ENCODE measurements at regions not wholly inside any gene's neighbourhood (a gene's known extent, or its start where the extent isn't known, plus 50 kb on each side); places are given as distances from the start of the nearest gene placed in this dataset.

DNA sequence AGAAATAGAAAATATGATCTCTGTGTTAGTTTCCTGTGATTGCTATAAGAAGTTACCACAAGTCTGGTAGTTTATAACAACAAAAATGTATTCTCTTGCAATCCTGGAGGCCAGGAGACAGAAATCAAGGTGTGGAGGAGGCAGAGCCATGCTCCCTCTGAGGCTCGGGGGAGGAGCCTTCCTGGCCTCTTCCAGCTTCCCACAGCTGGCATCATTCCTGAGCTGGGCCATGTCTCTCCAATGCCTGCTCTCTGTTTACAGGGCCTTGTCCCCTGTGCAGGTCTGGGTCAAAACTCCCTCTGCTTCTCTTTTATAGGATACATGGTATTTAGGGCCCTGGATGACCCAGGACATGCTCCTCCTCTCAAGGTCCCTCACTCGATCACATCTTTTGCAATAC is 81.3 kb upstream of the RET start:
- Histone ChIP-seq H3K4me3 (ENCODE audit: low read length) (no peak overlapping the region), H3K4me1 (ENCODE audit: insufficient read depth, low read length) (peaks cover 3% of the 10 kb centered on the region), H3K27me3 (ENCODE audit: control insufficient read depth in 1 of 2, insufficient read depth in 2 of 2, low read length in 2 of 2) (no peaks in the 10 kb centered on the region), H3K27ac (ENCODE audit: low read depth in 1 of 2, low read length in 2 of 2) (no peak overlapping the region), H3K9me3 (ENCODE audit: control insufficient read depth in 1 of 2, insufficient read depth in 1 of 2, low read length in 2 of 2) (no peaks in the 10 kb centered on the region), H3K36me3 (ENCODE audit: insufficient read depth, low read length) (no peaks in the 10 kb centered on the region)
- Mint-ChIP-seq H3K4me1 (ENCODE audit: low read depth) (no peaks in the 10 kb centered on the region), H3K9me3 (no peaks in the 10 kb centered on the region), H3K4me3 (no peak overlapping the region), H3K27ac (no peak overlapping the region), H3K36me3 (ENCODE audit: low read depth) (no peaks in the 10 kb centered on the region), H3K27me3 (no peaks in the 10 kb centered on the region)
- ChIA-PET CTCF (no interaction called here), POLR2A (no interaction called here)
- intact Hi-C loops (cut with DNase I, micrococcal nuclease) = no loop called here
- TF ChIP-seq, protein P1, sequence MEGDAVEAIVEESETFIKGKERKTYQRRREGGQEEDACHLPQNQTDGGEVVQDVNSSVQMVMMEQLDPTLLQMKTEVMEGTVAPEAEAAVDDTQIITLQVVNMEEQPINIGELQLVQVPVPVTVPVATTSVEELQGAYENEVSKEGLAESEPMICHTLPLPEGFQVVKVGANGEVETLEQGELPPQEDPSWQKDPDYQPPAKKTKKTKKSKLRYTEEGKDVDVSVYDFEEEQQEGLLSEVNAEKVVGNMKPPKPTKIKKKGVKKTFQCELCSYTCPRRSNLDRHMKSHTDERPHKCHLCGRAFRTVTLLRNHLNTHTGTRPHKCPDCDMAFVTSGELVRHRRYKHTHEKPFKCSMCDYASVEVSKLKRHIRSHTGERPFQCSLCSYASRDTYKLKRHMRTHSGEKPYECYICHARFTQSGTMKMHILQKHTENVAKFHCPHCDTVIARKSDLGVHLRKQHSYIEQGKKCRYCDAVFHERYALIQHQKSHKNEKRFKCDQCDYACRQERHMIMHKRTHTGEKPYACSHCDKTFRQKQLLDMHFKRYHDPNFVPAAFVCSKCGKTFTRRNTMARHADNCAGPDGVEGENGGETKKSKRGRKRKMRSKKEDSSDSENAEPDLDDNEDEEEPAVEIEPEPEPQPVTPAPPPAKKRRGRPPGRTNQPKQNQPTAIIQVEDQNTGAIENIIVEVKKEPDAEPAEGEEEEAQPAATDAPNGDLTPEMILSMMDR (IDR thresholded peaks at IDR 0.05) = no peak
- no peak for ATAC-seq (ENCODE audit: poor library complexity)
- no peak for DNase-seq

GRCh38 chr10:42996588-42996987 is 80.3 kb upstream of the RET start:
- Mint-ChIP-seq H3K4me1 (ENCODE audit: low read depth) (no peaks in the 10 kb centered on the region), H3K27ac (no peak overlapping the region), H3K36me3 (ENCODE audit: low read depth) (no peaks in the 10 kb centered on the region), H3K27me3 (no peaks in the 10 kb centered on the region), H3K4me3 (no peak overlapping the region), H3K9me3 (no peaks in the 10 kb centered on the region)
- no peak for ATAC-seq (ENCODE audit: poor library complexity)
- Histone ChIP-seq H3K27ac (ENCODE audit: low read depth in 1 of 2, low read length in 2 of 2) (no peak overlapping the region), H3K9me3 (ENCODE audit: control insufficient read depth in 1 of 2, insufficient read depth in 1 of 2, low read length in 2 of 2) (no peaks in the 10 kb centered on the region), H3K27me3 (ENCODE audit: control insufficient read depth in 1 of 2, insufficient read depth in 2 of 2, low read length in 2 of 2) (no peaks in the 10 kb centered on the region), H3K4me3 (ENCODE audit: low read length) (no peak overlapping the region), H3K4me1 (ENCODE audit: insufficient read depth, low read length) (no peaks in the 10 kb centered on the region), H3K36me3 (ENCODE audit: insufficient read depth, low read length) (no peaks in the 10 kb centered on the region)
- intact Hi-C loops (cut with DNase I, micrococcal nuclease) = no loop called here
- TF ChIP-seq, protein P1 (IDR thresholded peaks at IDR 0.05) = no peak
- DNase-seq = no peak
- ChIA-PET POLR2A (no interaction called here), CTCF (no interaction called here)

GRCh38 chr10:42997151-42997848 is 79.6 kb upstream of the RET start:
- DNase-seq (no peak), ATAC-seq (ENCODE audit: poor library complexity) (no peak)
- H3K27me3 ChIP-seq (ENCODE audit: control insufficient read depth in 1 of 2, insufficient read depth in 2 of 2, low read length in 2 of 2) = no peaks in the 10 kb centered on the region
- intact Hi-C loops (cut with DNase I, micrococcal nuclease) = no loop called here
- ChIA-PET CTCF (no interaction called here), POLR2A (no interaction called here)
- H3K27ac ChIP-seq (ENCODE audit: low read depth in 1 of 2, low read length in 2 of 2) = no peak overlapping the region
- H3K4me1 ChIP-seq (ENCODE audit: insufficient read depth, low read length) = no peaks in the 10 kb centered on the region
- no peaks in the 10 kb centered on the region for H3K36me3 ChIP-seq (ENCODE audit: insufficient read depth, low read length)
- Mint-ChIP-seq H3K4me1 (ENCODE audit: low read depth) (no peaks in the 10 kb centered on the region), H3K36me3 (ENCODE audit: low read depth) (no peaks in the 10 kb centered on the region), H3K4me3 (no peak overlapping the region), H3K27me3 (no peaks in the 10 kb centered on the region), H3K27ac (no peak overlapping the region), H3K9me3 (no peaks in the 10 kb centered on the region)
- H3K4me3 ChIP-seq (ENCODE audit: low read length) = no peak overlapping the region
- no peaks in the 10 kb centered on the region for H3K9me3 ChIP-seq (ENCODE audit: control insufficient read depth in 1 of 2, insufficient read depth in 1 of 2, low read length in 2 of 2)
- TF ChIP-seq, protein P1 (IDR thresholded peaks at IDR 0.05) = no peak
